Peyer's patch (tissue), 4 donors: ENCODE measurements at regions not wholly inside any gene's neighbourhood (a gene's known extent, or its start where the extent isn't known, plus 50 kb on each side); places are given as distances from the start of the nearest gene placed in this dataset.

ENCODE experiments used
- POLR2A ChIP-seq, 2 donors: fragments of 450-650 bp; IDR thresholded peaks; one replicate each; pipeline ENCODE4 v1.5.1; 2017; ENCODE audit warnings: antibody characterized with exemption in 2 of 2, mild to moderate bottlenecking in 2 of 2, moderate library complexity in 2 of 2
- TF ChIP-seq, protein P1 (sequence below), 6 experiments: fragments of 450-650 bp in 4 of 6; fragments of 200-600 bp in 2 of 6; sonication (generic) in 1 of 6; IDR thresholded peaks; one replicate each; pipeline ENCODE4 v1.5.1; 2017 to 2019; ENCODE audit warnings: antibody characterized with exemption in 6 of 6, mild to moderate bottlenecking in 3 of 6, moderate library complexity in 1 of 6

DNA sequence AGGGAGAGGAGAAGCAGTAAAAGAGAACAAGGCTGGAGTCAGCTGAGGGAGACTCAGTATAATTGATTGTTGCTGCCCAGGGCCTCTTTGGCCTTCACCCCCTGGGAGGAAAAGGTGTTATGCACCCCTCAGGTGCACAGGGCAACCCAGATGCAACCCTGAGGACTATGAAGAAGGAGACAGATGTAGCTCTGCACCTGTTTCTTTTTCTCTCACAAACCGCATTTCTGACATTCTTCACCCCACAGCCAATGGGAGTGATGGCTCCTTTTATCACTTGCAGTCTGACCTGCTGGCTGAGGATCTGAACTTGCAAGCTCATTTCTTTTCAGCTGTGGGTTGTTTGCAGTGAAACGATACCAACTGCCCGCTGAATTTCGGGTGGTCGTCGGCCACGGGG lies 64.1 kb upstream of the F13A1 start:
- TF ChIP-seq, protein P1, sequence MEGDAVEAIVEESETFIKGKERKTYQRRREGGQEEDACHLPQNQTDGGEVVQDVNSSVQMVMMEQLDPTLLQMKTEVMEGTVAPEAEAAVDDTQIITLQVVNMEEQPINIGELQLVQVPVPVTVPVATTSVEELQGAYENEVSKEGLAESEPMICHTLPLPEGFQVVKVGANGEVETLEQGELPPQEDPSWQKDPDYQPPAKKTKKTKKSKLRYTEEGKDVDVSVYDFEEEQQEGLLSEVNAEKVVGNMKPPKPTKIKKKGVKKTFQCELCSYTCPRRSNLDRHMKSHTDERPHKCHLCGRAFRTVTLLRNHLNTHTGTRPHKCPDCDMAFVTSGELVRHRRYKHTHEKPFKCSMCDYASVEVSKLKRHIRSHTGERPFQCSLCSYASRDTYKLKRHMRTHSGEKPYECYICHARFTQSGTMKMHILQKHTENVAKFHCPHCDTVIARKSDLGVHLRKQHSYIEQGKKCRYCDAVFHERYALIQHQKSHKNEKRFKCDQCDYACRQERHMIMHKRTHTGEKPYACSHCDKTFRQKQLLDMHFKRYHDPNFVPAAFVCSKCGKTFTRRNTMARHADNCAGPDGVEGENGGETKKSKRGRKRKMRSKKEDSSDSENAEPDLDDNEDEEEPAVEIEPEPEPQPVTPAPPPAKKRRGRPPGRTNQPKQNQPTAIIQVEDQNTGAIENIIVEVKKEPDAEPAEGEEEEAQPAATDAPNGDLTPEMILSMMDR (IDR thresholded peaks at IDR 0.05), result no peak
- no peak for TF ChIP-seq POLR2A (IDR thresholded peaks at IDR 0.05)
